NCI-H748 treated with DMSO at 0.1 percent for 48 hours (cell line): ENCODE measurements at regions not wholly inside any gene's neighbourhood (a gene's known extent, or its start where the extent isn't known, plus 50 kb on each side); places are given as distances from the start of the nearest gene placed in this dataset.
A peak's percentile ranks its signal among the peaks of the same experiment; 100 is the strongest.
"Not testable (repeated sequence)": the region's sequence is repeated elsewhere in the genome, so short reads cannot be mapped to it uniquely, and the experiment has no call there.

Experiments used
- DNase-seq: peaks from one replicate; lab custom pipeline; 2025; lab: John Stamatoyannopoulos, UW

DNA sequence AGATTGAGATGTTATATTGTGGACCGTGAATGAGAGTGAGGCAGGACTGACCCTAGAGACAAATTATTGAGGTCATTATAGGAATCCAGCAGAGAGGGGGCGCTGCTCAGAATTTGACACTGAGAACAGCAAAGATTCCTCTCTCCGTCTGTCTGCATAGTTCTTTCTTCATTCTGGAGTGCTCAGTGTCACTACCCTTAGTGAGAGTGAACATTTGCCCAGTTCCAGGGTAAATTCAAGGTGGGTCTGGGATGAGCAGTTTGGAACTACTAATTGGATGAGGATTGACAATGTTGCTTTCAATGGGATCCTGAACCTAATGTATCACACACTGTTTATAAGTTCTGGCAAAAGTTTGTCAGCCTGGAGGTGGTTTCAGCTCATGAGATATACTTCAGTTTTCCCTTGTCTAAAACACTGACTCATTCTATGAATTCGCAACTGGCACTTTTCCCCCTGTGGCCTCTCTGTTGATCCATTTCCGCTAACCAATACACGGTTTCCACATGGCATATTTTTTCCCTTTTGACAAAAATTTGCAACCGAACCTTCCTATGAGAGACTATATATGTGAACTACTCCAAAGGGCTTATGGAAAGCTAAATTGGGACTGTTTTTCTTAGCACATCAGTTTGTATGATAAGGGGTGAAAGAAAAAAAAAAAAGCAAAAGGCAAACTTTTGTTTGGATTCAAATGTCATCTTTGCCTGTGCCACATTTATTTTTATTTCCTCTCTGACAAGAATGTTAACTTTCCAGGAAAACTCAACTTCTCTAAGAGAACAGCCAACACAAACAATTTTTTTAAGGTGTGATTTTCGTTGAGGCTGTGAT lies 1240.7 kb upstream of the WWC1 start:
- DNase-seq, result no peak

DNA sequence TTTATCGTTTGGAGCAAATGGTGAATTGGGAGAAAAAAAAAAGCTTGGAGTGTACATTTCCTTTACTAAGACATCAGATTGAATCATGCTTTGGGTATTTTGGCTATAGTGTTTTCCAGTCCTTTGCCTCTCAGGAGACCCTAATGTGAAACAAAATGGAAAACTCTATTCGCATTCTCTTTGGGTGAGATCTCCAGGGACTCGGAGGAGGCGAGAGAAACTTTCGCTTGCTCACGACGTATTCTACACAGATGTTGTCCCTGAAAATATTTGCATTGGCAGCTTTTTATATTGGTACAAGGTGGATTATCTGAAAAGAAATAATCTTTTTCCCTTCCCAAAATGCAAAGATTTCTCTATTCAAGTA lies 1240.1 kb upstream of the WWC1 start:
- no peak for DNase-seq

DNA sequence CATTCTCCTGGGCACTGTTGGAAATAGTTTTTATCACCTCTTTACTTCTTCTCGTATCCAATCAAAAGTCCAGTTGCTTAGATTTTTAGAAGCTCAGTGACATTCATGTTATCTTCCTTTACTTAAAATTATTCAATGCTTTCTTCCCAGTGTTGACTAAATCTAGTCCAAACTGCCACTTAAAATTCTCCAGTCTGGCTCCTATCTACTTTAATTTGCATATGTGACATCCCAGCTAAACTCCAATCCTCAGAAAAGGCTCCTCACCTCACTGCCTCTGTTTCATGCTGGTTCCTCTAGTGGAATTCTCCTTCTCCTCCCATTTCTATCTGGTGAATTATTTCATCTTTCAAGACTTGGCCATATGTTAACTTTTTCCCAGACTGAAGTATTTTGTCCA lies 1238.7 kb upstream of the WWC1 start:
- no peak for DNase-seq

DNA sequence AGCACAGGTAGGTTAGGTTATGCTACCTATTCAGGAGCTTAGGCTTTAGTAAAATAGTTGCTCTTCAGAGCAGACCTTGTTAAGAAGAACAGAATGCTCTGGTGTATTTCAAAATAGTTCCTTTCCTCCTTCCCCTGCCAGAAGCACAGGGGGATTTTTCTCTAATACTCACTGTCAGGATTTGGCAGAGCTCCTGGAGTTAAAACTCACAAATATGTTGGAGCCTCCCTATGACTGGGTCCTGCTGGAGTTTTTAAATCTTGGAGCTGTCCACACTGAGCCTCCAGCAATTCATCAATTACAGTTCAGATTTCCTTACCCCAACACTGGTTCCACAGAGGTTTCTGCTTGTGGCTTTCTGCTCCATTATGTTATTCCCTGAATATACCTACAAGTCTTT lies 1233.8 kb upstream of the WWC1 start:
- DNase-seq, result no peak

DNA sequence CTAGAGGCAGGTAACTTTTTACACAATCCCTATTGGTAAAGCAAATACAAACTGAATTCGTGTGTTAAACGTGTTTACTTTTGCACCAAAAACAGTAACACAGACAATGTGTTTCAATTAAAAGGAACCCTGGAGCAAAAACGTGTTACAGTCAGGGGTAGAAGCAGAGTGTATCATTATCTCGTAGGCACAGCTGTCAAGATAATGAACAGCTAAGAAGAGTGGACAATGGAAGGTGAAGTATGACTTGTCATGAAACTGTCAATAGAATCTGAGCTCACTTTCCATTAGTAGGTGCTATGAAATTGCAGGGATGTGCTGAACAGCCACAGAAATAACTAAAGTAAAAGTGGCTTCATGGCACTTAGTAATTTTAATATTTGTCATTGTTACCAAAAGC lies 1229.8 kb upstream of the WWC1 start:
- DNase-seq, result peak; percentile 36

DNA sequence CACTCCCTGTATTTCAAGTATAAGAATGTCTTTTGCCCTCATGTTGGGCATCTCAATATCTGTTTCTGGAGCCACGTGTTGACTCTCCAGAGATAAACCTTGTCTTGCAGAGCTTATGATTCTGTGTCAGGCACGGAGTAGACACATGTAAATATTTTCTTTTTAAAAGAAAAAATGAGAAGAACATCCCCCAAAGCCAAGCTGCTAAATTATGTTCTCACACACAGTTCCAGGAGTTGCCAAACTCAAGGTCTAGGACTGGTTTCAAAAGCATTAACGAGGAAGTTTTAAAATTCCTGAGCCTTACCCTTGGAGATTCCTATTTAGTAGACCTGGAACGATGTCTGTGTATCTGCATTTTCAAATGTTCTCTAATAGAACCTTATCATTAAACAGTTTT lies 1228.3 kb upstream of the WWC1 start:
- DNase-seq, result no peak

DNA sequence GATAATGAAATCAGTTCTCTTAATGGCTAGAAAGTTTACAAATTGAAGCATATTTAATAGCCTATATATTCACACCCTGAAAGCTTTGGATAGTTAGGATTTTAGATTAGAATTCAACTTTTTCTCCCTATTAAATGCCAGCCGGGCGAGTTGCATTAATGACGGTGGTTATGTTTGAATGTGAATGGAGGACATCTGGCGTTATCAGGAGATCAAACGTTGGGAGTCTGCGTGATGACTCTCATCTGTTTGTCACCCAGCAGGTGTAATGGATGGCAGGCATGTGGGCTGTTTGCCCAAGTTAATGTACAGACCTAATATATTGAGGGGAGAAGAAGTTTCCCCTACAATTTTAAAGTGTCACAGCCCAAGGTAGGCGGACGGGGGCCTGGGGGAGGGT lies 1227.7 kb upstream of the WWC1 start:
- peak; percentile 21 for DNase-seq

DNA sequence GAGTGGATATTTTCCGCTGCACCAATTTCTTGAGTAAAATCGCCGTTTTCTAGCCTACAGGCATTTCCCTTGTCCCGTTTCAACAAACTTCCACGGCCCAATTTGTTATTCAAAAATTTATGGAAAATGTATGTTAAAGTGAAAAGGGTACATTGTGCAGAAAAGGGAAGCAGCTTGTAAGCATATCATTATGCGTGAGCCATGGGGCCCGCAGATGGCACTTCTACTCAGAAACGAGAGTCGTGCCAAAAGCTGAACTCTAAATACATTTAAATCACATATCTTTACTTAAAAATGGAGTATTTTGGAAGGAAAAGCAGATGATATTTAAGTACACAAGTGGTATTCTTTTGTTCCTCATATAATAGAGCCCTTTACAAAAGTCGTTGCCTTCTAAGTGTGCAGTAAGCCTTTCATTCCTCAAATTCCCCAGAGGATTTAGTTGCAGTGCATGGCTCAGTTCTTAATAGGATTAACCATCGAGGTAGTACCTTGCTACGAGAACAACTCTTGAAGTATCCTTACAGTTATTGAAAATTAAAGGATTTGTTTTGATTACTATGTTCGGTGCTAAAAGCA lies 1227.2 kb upstream of the WWC1 start:
- no peak for DNase-seq

DNA sequence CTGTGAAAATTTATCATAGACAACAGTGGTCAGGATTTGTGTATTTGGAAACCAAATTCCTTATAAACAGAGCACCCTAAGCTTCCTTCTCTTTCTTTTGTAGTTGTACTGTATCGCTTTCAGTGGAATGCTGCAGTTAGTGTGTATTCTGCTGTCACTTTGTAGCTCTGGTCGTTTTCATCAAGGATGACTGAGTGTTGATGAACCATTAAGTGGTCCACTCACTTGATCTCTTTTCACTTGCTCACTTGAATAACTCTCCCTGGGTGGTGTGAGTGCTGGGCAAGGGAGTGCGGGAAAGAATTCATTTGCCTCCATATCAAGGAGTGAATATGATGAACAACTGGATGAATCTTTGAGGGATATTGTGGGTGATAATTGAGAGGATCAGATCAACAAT lies 1225.7 kb upstream of the WWC1 start:
- no peak for DNase-seq

DNA sequence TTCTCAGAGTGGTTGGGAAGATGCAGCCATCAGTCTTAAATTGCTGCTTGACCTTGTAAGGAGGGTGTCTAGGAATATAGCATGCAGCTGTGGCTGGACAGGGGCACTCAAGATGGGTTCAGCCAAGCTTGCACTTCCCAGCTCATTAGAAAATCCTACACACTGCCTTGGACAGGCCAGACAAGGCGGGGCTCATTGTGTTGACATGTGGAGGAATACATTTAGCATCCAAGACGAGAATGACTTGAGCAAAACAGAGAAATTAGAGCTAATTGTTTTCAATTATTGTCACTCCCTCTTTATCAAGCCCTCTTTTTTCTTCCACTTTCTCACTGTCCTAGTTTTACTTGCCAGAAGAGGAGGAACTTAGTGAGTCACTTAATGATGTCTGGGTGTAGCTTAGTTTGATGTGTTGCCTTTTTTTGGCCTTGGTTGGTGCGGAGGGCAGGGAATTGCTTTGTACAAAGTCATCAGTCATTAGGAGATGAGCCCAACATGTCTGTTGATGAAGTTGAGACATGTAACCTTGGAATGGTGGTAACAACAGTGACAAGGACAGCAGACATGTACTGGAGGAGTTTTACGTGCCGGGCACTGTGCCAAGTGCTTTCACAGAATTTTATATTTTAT lies 1219.3 kb upstream of the WWC1 start:
- DNase-seq, result no peak

DNA sequence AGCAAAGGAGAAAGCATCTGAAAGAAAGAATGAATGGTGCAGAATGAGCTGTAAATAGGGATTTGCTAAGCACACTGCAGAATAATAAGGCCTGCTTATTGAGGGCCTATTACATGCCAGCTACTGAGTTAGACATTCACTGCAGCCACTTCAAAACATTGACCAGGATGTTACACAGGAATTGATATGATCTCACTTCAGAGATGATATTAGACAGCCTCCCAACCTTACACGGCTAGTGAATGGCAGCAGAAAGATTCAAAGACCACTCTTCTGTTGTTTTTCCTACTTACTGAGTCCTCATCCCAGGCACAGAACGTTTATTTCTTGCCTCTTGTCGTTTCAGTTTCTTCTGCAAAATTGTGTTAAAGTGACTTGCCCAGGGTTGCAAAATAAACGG lies 1209.9 kb upstream of the WWC1 start:
- DNase-seq, result no peak

DNA sequence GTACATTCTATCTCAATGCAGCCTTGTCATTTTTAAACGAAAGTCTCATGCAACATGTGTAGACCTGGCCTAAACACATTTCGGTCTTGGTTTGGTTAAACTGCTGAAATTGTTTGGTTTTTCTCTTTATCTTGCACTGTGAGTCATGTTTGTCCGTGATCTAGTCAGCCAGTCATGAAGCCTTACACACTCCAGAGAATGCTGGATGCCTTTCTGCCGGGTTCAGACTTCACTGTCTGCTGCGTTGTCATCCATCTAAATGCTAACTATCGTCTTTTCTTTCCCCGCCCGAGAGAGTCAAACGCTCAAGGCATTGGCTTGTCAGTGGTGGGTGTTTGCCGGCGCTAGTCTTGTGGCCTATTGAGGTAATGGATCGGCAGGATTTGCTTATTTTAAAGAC lies 1194.6 kb upstream of the WWC1 start:
- no peak for DNase-seq

DNA sequence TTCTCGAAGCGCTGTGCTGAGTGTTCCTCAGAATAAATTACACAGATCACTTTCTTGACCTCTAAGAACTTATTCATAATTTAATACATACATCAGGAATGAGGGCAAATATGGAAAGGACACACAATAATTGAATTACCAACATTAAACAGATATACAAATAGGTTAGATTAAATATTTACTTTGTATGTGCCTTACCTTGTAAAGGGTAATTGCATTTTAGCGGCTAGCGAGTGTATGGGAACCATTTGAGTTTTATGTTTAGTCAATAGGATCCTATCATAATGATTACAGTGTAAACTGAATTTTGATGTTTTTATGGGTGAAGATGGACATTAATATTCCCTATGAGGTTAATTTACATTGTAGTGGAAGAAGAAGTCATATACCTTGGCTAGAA lies 1187.1 kb upstream of the WWC1 start:
- DNase-seq, result no peak

DNA sequence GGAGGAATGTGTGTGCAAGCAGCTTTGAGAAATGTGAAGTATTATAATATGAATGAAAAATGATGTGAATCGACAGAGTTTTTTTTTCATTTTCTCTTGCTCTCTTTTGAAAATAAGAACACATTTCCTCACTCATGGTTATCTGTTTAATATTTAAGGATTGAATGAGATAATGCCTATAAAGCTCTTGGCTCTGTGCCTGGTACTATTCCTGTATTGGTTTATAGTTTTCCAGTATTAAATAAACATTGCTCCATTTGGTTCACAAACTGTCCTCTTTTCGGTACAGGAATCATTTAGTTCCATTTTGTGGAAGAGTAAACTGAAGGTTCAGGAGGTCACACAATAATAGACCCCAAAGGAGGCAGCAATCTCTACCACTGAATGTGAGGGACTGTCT lies 1185.5 kb upstream of the WWC1 start:
- DNase-seq, result no peak

DNA sequence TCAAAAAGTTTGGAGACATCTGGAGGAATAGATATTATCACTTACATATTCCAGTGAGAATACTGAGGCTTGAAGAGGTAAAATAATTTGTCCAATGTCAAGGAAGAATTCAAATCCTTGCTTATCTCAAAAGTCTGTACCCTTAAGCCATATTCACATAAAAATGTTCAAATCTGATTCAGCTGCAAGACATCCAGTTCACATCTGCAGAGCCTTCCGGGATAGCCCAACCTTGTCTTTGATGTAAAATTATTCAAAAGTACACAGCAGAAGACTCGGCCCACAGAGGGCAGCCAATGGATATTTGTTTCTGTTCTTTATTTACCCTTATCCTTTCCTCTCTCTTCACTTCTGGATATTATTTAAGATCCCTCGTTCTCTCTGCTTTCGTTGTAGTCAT lies 1183.8 kb upstream of the WWC1 start:
- no peak for DNase-seq

DNA sequence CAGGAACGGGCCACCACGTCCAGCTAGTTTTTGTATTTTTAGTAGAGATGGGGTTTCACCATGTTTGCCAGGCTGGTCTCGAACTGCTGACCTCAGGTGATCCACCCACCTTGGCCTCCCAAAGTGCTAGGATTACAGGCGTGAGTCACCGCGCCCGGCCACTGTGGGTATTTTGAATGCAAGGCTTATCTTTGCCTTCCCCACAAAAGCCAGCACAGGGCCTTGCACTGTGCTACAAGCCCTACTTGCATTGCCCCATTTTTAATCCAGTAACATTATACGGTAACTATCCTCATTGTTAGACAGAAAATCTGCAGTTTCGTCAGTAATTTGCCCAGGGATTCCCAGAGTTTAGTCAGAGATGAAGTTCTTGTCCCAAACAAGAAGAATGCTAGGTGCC lies 1183.2 kb upstream of the WWC1 start:
- DNase-seq, result not testable (repeated sequence)

DNA sequence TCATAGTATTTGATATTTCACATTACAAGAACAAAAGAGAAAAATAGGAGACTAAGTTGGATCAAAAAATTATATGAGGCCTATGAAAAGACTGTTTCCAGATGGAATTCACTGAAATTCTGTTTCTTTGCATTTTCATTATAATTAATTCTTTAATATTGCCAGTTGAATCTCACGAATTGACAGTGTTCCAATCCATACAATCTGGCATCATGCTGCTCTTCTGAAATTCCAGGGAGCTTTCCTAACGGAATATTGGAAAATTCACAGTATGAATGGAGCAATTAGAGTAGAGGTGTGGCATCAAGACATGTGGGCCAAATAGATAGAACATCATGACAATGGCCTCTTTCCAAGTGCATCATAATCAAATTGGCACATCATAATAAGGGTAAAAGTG lies 1178.9 kb upstream of the WWC1 start:
- no peak for DNase-seq

DNA sequence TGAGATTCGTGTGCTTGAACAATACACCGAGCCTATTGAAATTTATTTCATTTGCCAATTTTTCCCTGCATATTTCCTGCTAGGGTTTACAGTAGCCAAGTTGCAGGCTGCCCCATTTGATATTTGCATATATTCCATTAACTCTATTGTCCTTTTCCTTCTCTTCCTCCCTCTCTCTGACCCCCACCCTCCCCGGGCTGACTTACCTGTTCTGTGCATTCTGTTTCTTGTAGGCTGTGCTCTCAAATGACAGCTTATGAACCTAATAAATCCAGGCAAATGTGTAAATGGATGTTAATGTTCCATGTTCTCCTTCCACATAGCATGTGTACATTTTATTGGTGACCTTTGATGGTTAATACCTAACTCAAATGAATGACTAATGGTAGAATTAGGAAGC lies 1169.2 kb upstream of the WWC1 start:
- no peak for DNase-seq

DNA sequence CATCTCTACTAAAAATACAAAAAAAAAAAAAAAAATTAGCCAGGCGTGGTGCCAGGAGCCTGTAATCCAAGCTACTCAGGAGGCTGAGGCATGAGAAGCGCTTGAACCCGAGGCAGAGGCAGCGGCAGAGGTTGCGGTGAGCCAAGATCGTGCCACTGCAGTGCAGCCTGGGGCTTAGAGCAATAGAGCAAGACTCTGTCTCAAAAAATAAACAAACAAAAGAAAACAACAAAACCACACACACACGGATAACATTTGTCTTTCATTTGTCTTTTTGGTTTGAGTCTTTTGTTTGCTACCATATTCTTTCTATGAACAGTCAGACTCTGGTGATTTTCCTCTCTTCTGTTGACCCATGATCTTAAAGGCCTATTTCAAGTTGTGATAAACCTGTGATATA lies 1168.3 kb upstream of the WWC1 start:
- DNase-seq, result no peak

DNA sequence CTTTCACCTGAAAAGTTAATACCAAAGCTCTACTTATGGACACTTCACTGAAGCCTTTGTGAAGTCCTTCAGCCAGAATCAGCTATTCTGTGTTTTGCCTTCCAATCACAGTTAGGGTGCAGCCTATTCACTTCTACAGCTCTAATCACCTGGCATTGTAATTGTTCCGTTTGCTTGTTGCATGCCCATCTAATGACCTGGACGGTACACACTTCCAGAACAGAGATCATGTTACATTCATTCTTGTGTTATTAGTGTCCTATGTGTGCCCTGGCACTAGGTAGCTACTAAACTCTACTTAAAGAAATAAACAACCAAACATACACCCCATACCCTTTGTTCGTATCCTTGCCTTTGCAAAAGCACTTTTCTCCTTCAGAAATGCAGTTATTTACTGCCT lies 1162.9 kb upstream of the WWC1 start:
- no peak for DNase-seq

DNA sequence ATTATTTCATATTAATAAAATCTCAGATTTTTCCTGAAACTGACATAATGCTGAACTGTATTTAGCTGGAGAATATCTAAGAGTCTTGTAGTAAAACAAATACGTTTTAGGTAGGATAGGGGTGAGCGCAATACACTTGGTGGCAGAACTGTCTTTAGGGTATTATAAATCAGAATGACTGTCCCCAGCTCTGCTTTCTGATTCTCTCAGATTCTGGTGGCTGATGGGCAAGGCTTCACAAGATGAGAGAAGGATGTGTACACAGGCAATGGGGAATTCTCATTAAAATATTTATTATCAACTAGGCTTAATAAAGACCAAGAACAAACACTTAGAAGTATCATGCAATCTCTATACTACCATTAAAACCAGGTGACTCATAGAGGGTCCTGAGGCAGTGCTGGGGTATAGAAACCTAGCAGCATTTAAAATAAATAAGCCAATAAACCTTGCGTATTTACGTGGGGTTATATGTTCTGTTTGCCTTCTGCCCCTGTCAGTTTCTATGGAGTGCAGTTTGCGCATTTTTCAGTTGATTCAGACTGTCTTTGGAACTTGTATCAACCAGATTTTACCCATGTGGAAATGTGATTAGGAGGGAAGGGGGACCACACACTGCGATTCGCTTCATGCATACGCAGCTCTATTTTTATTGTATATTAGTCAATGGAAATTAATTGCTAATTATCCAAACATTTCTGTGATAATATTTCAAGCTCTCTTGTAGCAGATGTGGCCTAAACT lies 1150.7 kb upstream of the WWC1 start:
- DNase-seq, result no peak

DNA sequence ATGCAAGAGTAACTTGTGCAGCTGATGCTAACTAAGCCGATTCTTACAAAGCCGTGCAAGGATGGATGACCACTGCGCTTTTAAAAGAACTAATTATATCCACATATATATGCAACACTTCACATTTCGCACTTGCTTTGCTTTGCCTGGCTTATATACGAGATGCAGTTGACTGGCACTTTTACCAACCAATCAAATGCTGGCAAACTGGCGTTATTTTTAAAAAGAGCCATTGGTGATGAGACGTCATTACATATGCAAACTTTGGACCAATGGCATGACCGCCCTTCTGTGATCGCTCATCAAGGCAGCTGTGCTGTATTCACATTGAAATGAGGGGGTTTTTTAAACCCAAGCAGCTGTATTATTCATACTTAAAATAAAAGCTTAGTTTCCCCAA lies 1147.7 kb upstream of the WWC1 start:
- DNase-seq, result no peak

DNA sequence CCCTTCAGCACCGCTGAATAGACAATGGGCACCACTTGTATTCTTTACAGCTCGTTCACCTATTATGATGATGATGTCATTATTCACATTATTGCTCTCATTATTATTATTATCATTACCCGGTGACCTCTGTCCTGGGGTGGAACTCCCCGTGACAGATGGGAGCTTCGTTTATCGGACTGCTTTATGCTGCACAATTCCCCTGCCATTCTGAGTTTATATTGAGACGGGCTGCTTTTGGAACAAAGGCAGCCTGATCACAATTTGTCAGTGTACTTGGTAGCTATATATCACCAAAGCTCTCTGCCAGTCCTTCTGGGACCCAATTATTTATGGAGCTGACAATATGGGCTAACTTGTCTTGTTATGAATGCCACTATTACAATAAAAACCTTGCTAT lies 1145.6 kb upstream of the WWC1 start:
- DNase-seq, result no peak
